SIG-M5 treated with dmso at 0.1 percent for 504 hours (cell line): ENCODE measurements at regions not wholly inside any gene's neighbourhood (a gene's known extent, or its start where the extent isn't known, plus 50 kb on each side); places are given as distances from the start of the nearest gene placed in this dataset.

Source experiments
- DNase-seq: peaks from one replicate; lab custom pipeline; 2025; ENCODE audit not compliant: unreplicated experiment; lab: John Stamatoyannopoulos, UW

GRCh38 chr6:141593311-141593710, 539.4 kb upstream of the GJE1 start:
- no peak for DNase-seq

- no peak for DNase-seq
Measured at GRCh38 chr6:141587482-141588266, 545.1 kb upstream of the GJE1 start.

DNA sequence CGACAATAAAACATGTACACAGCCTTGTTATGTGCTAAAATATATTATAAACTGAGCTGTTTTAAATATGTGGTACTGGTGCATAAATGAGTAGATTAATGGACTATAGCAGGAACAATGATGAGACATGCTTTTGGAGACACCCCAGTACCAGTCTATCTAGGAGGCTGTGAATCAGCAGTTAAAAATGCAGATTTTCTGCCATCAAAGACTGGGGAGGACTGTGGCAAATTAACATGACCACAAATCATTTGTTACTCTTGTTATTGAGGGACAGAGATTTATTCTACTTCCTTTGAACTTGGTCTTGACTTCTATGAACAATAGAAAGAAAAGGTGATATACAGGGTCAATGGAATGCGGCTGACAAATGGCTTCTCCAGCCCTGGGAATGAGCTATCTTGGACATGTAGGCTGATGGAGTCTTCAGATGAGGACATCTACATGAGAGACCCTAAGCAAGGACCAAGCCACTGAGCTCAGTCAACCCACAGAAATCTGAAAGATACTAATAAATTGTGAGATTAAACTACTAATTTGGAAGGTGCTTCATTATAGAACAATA, 551.7 kb upstream of the GJE1 start:
- no peak for DNase-seq

DNA sequence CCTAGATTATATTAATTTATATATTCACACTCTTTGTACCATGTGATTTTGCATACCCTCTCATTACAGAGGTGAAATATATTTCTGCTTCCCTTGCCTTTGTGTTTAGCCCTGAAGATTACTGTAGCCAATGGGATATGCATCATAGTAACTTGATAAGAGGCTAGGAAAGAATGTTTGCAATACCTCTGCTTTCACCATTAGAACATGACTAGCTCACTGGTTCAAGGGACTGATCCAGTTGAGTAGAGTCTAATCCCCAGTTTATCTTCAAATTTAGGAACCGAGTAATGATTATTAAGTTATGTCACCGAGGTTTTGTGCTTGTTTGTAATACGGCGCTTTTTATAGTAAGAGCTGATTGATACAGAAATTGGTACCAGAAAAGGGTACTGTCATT, 552.6 kb upstream of the GJE1 start:
- no peak for DNase-seq

- no peak for DNase-seq
Measured at GRCh38 chr6:141576751-141577150, 556.0 kb upstream of the GJE1 start.

DNA sequence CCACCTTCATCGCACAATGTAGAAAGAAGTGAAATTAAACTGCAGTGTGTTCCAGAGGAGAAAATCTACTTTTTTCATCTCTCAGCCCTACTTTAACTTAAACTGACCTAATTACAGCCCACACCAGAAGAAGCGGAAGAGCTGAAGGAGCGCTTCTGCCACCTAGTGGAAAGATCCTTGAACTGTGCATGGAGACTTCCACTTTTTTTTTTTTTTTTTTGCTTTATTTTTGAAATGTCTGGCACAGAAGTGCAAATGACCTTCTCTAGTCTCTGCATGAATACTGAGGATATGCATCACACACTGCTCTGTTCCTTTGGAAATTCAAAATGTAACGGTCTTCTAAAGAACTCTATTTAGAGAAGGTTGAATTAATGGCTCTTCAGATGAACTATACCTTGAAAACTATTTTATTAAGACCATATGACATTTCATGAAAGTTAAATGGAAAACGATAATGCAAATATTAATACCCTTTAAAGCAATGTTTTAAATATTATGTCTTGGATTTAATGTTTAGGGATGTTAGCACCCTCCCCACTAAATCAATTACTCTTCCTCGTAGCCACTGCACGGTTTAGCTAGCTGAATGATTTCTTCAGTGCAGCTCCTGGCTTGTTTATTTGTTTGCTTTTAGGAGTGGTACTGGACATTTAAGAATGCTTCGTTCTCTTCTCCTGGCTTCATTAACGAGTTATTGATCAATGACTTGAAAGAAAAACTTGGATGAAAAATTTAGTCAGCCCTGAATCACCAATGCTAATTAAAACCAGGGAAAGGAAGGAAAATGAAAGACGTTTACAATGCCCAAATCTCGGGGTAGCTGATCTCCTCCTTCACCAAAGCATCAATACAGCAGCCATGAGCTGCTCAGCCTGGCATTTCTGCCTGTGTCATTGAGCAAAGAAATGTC, 569.6 kb upstream of the GJE1 start:
- DNase-seq, result peak; percentile 75

- DNase-seq, result no peak
Measured at GRCh38 chr6:141562186-141562811, 570.4 kb upstream of the GJE1 start.

GRCh38 chr6:141561154-141561553, 571.6 kb upstream of the GJE1 start:
- DNase-seq, result peak; percentile 30

DNA sequence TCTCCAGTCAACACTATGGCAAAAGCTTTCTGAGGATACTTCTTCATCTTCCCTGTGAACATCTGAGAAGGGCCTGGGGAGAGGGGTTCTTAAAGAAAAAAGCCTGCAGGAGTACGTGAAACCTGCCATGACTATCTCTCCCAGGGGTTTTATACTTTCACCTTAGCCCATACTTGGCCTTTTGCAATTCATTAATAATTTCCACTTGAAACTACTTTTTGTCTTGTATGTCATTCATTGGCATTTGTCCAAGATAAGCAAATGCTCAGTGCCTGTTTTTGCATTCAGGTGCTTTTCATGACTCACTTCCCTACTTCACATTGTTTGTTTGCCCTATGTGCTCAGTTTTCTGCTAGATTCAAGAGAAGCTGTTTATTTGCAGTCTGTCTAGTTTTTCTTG, 580.3 kb upstream of the GJE1 start:
- DNase-seq, result peak; percentile 69

DNA sequence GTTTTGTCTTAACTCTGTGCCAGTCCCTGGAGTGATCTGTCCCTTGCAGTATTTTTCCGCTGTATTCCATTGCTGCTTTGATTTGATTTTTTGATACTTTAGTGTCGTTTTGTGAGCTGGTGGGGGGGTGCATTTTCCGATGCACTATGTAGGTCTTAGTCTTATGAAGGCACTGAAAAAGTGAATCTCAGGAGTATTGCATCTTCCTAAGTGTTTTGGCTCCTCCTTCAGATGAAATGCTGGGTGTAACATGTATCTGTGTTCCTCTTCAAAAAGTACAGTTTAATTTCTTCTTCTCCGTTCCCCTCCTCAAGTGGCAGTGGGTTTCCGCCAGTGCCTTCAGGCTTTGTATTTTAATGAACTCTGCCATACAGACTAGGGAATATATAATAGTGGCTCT, 580.7 kb upstream of the GJE1 start:
- DNase-seq, result no peak

DNA sequence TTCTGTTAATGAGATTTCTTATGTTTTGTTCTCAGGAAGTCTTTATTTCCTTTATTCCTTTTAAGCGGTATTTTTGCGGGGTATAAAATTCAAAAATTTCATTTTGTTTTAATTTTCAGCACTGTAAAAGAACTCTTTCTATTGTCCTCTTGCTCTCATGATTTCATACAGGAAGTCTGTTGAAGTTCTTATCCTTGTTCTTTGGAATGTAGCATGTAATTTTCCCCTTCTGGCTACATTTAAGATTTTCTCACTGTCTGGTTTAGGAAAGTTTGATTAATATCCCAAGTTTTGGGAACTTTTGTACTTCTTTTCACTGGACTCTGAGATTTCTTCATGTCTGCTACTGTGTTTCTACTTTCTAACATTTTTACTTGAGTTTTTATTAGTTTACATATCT, 581.4 kb upstream of the GJE1 start:
- DNase-seq, result no peak

- no peak for DNase-seq
Measured at GRCh38 chr6:141550471-141550870, 582.3 kb upstream of the GJE1 start.

- DNase-seq, result peak; percentile 1
Measured at GRCh38 chr6:141548966-141549365, 583.8 kb upstream of the GJE1 start.

DNA sequence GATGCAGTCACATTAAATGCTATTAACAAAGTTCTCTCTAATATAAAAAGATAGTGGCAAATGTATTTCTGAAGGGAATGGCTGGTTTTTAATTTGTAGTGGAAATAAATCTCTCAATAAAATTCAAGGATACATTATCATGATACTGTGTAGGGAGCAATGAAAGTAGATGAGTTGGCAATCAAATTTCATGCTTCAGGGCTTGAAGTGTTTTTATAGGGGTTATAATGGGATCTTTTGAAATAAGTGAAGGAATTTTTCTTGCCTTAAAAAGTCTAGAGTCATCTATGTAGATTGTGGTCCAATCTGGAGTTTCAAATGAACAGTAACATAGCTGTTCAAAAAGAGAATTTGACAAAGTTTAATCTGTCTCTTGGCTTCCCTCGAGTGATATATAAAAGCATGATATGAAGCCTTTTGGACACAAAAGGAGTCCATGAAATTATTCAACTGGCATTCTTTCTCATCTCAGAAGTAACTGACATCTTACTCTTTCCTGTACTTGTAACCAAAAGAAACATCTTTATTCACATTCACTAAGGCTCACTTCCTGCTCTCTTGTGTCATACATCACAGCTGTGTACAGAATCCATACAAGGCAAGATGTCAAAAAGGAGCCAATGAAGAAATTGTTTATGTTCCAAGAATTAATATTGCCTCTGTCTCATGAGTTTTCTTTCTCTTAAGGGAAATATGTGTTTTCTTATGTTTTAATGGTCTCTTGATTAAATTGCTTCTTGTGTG, 591.0 kb upstream of the GJE1 start:
- DNase-seq, result peak; percentile 5

DNA sequence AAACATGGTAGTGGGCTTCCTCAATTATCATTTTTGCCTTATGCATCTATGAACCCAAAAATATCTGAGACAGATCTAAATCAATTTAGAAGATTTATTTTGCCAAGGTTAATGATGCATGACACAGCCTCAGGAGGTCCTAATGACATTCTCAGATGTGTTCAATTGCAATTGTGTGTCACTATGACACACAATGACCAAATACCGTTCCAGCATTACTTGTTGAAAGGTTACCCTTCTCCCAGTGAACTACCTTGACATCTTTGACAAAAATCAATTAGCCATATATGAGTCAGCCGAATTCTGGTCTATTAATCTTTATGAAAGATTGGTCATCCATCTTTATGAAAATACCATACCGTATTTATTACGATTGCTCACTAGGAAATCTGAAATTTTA, 592.5 kb upstream of the GJE1 start:
- DNase-seq, result no peak

DNA sequence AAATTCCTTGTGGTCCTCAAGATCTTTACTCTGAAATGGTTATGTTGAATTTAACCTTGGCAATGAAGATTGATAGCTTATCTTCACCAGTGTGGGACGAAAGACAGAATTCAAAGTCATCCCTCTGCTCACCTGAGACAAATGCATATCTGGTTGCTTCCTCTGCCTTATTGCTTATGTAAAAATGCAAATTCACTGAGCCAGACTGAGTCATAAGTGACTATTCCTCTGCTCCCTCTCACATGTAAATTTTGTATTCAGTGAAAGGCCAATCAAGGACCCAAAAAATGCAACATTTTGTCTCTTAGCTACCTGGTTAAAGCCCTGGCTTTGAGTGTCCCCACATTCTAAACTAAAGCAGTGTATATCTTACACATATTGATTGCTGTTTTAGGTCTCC, 593.1 kb upstream of the GJE1 start:
- no peak for DNase-seq

GRCh38 chr6:141532211-141532610, 600.5 kb upstream of the GJE1 start:
- DNase-seq, result no peak

DNA sequence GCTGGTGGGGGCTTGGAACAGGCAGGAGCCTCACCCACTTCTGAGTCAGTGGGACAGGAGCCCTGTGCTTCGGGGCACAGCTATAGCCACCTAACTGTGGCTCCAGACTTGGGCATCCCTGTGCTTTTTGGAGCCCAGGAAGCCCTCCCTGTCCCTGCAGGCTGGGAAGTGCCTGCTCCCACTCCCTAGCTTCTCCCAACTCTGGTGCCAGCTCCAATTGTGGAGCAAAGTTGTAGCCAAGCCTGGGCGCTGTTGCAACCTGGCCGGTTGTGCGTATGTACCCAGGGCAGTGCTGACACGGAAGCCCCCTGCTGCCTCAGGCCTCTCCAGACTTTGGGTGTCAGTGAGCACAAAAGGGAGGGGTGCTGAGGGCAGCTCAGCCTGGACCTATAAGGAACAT, 601.7 kb upstream of the GJE1 start:
- no peak for DNase-seq

- no peak for DNase-seq
Measured at GRCh38 chr6:141528596-141528995, 604.1 kb upstream of the GJE1 start.

DNA sequence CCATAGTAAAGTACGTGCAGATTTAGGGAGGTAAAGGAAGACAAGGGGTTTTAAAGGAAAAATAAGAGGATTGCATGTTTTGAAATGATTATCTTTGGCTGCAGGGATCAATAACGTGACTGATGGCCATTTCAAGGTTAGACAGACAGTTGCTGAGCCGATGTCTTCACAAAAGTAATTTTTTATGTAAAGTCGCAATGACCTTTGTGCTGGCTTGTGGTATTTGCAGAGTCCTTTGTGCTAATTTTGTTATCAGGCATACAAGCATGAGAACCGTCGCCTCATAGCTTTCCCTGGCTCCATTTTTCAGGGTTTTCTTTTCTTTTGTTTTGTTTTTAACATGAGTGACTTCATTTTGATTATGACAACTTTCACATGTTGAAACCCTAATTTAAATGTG, 605.7 kb upstream of the GJE1 start:
- DNase-seq, result no peak

GRCh38 chr6:141521440-141521839, 611.3 kb upstream of the GJE1 start:
- DNase-seq, result no peak
